Keratinocyte (primary cell): ENCODE measurements at regions not wholly inside any gene's neighbourhood (a gene's known extent, or its start where the extent isn't known, plus 50 kb on each side); places are given as distances from the start of the nearest gene placed in this dataset.

Source experiments
- CTCF ChIP-seq, 3 experiments: IDR thresholded peaks in 1 of 3; conservative IDR thresholded peaks in 1 of 3; optimal IDR thresholded peaks in 1 of 3; 2 replicates in 2 of 3; 3 replicates in 1 of 3; pipeline versions ENCODE3 to v1.5.1; 2011; ENCODE audit warnings: low read length in 3 of 3, mild to moderate bottlenecking in 3 of 3, moderate library complexity in 2 of 3, control low read depth in 1 of 3, inconsistent platforms in 1 of 3; ENCODE audit not compliant: insufficient read depth in 2 of 3; ENCODE audit errors: extremely low read depth in 1 of 3
- EZH2 ChIP-seq: IDR thresholded peaks from one replicate; pipeline ENCODE4 v1.6.1; 2012; ENCODE audit warnings: inconsistent platforms, mild to moderate bottlenecking, low read length, moderate library complexity

DNA sequence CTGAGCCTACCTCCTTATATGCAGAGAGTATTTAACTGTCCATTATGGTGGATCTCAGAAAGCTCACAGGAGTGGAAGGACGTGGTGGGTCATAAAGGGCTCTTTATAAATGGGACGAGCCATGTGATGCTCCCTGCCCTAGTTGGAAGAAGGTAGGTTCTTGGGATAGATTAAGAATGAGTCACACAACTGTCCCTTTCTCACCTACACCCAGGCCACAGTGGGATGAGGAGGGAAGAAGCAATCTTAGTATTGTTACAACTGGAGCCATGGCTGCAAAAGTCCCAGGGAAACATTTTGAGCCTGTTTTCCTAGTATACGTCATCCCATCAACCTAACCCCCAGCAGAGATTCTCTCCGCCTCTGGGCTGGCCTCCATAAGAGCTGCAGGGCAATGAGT is 229.9 kb downstream of the TTC32 start:
- TF ChIP-seq CTCF (optimal IDR thresholded peaks at IDR 0.05 in 1 of 3, IDR thresholded peaks at IDR 0.05 in 1 of 3, conservative IDR thresholded peaks at IDR 0.05 in 1 of 3; ENCODE audit: extremely low read depth in 1 of 3, insufficient read depth in 2 of 3, low read length in 3 of 3) (no peak), EZH2 (no peak)
